ENCODE measurements at regions not wholly inside any gene's neighbourhood (a gene's known extent, or its start where the extent isn't known, plus 50 kb on each side); places are given as distances from the start of the nearest gene placed in this dataset.

- TF ChIP-seq, protein P1, sequence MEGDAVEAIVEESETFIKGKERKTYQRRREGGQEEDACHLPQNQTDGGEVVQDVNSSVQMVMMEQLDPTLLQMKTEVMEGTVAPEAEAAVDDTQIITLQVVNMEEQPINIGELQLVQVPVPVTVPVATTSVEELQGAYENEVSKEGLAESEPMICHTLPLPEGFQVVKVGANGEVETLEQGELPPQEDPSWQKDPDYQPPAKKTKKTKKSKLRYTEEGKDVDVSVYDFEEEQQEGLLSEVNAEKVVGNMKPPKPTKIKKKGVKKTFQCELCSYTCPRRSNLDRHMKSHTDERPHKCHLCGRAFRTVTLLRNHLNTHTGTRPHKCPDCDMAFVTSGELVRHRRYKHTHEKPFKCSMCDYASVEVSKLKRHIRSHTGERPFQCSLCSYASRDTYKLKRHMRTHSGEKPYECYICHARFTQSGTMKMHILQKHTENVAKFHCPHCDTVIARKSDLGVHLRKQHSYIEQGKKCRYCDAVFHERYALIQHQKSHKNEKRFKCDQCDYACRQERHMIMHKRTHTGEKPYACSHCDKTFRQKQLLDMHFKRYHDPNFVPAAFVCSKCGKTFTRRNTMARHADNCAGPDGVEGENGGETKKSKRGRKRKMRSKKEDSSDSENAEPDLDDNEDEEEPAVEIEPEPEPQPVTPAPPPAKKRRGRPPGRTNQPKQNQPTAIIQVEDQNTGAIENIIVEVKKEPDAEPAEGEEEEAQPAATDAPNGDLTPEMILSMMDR (IDR thresholded peaks at IDR 0.05; ENCODE audit: insufficient read depth, low read length) = no peak
- TF ChIP-seq GABPA (IDR thresholded peaks at IDR 0.05; ENCODE audit: low read depth) (no peak), POLR2AphosphoS5 (IDR thresholded peaks at IDR 0.05; ENCODE audit: low read depth) (no peak), SPI1 (IDR thresholded peaks at IDR 0.05; ENCODE audit: borderline replicate concordance, low read depth) (no peak)
- TF ChIP-seq, protein P2, sequence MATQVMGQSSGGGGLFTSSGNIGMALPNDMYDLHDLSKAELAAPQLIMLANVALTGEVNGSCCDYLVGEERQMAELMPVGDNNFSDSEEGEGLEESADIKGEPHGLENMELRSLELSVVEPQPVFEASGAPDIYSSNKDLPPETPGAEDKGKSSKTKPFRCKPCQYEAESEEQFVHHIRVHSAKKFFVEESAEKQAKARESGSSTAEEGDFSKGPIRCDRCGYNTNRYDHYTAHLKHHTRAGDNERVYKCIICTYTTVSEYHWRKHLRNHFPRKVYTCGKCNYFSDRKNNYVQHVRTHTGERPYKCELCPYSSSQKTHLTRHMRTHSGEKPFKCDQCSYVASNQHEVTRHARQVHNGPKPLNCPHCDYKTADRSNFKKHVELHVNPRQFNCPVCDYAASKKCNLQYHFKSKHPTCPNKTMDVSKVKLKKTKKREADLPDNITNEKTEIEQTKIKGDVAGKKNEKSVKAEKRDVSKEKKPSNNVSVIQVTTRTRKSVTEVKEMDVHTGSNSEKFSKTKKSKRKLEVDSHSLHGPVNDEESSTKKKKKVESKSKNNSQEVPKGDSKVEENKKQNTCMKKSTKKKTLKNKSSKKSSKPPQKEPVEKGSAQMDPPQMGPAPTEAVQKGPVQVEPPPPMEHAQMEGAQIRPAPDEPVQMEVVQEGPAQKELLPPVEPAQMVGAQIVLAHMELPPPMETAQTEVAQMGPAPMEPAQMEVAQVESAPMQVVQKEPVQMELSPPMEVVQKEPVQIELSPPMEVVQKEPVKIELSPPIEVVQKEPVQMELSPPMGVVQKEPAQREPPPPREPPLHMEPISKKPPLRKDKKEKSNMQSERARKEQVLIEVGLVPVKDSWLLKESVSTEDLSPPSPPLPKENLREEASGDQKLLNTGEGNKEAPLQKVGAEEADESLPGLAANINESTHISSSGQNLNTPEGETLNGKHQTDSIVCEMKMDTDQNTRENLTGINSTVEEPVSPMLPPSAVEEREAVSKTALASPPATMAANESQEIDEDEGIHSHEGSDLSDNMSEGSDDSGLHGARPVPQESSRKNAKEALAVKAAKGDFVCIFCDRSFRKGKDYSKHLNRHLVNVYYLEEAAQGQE (IDR thresholded peaks at IDR 0.05; ENCODE audit: insufficient replicate concordance, low read depth) = no peak
Observed at GRCh38 chr12:128150961-128151360, 116.0 kb upstream of the TMEM132C start.

All from HL-60 (cell line).